ENCODE measurements at regions not wholly inside any gene's neighbourhood (a gene's known extent, or its start where the extent isn't known, plus 50 kb on each side); places are given as distances from the start of the nearest gene placed in this dataset.

- H3K27me3 Mint-ChIP-seq (ENCODE audit: unreplicated experiment), result no peaks in the 10 kb centered on the region
Measured at GRCh38 chr13:65597839-65598818, 1632.0 kb downstream of the PCDH9 start.

GRCh38 chr13:65595916-65596315 is 1634.2 kb downstream of the PCDH9 start:
- no peak for TF ChIP-seq CTCF (IDR thresholded peaks at IDR 0.05)
- Mint-ChIP-seq H3K36me3 (ENCODE audit: unreplicated experiment) (no peaks in the 10 kb centered on the region), H3K4me1 (ENCODE audit: unreplicated experiment) (peaks cover 45% of the 10 kb centered on the region), H3K4me3 (ENCODE audit: unreplicated experiment) (no peak overlapping the region), H3K9me3 (ENCODE audit: unreplicated experiment) (no peaks in the 10 kb centered on the region), H3K27me3 (ENCODE audit: unreplicated experiment) (no peaks in the 10 kb centered on the region), H3K27ac (ENCODE audit: unreplicated experiment) (no peak overlapping the region)
- no peak for DNase-seq (ENCODE audit: extremely low spot score, unreplicated experiment)

More at GRCh38 chr13:65597839-65598818, 1632.0 kb downstream of the PCDH9 start:
- TF ChIP-seq CTCF (IDR thresholded peaks at IDR 0.05), result no peak
- H3K9me3 Mint-ChIP-seq (ENCODE audit: unreplicated experiment), result no peaks in the 10 kb centered on the region
- peaks cover 31% of the 10 kb centered on the region for H3K4me1 Mint-ChIP-seq (ENCODE audit: unreplicated experiment)
- no peak overlapping the region for H3K4me3 Mint-ChIP-seq (ENCODE audit: unreplicated experiment)
- H3K36me3 Mint-ChIP-seq (ENCODE audit: unreplicated experiment), result peaks cover under 1% of the 10 kb centered on the region
- peak overlapping the region; percentile 67 for H3K27ac Mint-ChIP-seq (ENCODE audit: unreplicated experiment)
- DNase-seq (ENCODE audit: extremely low spot score, unreplicated experiment), result no peak

- no peaks in the 10 kb centered on the region for H3K27me3 Mint-ChIP-seq (ENCODE audit: unreplicated experiment)
- peaks cover 45% of the 10 kb centered on the region for H3K4me1 Mint-ChIP-seq (ENCODE audit: unreplicated experiment)
- peak overlapping the region; percentile 31 for H3K27ac Mint-ChIP-seq (ENCODE audit: unreplicated experiment)
- H3K9me3 Mint-ChIP-seq (ENCODE audit: unreplicated experiment), result peaks cover 12% of the 10 kb centered on the region
- H3K36me3 Mint-ChIP-seq (ENCODE audit: unreplicated experiment), result peaks cover 2% of the 10 kb centered on the region
- no peak for TF ChIP-seq CTCF (IDR thresholded peaks at IDR 0.05)
- DNase-seq (ENCODE audit: extremely low spot score, unreplicated experiment), result no peak
- no peak overlapping the region for H3K4me3 Mint-ChIP-seq (ENCODE audit: unreplicated experiment)
Measured at GRCh38 chr13:65594298-65594781, 1635.8 kb downstream of the PCDH9 start.

GRCh38 chr13:65593298-65593874 is 1636.8 kb downstream of the PCDH9 start:
- H3K27me3 Mint-ChIP-seq (ENCODE audit: unreplicated experiment), result no peaks in the 10 kb centered on the region
- H3K27ac Mint-ChIP-seq (ENCODE audit: unreplicated experiment), result peak overlapping the region; percentile 5
- H3K36me3 Mint-ChIP-seq (ENCODE audit: unreplicated experiment), result peaks cover 2% of the 10 kb centered on the region
- H3K4me3 Mint-ChIP-seq (ENCODE audit: unreplicated experiment), result no peak overlapping the region
- no peak for DNase-seq (ENCODE audit: extremely low spot score, unreplicated experiment)
- peaks cover 16% of the 10 kb centered on the region for H3K9me3 Mint-ChIP-seq (ENCODE audit: unreplicated experiment)
- no peak for TF ChIP-seq CTCF (IDR thresholded peaks at IDR 0.05)
- peaks cover 42% of the 10 kb centered on the region for H3K4me1 Mint-ChIP-seq (ENCODE audit: unreplicated experiment)

GRCh38 chr13:65592731-65593130 is 1637.4 kb downstream of the PCDH9 start:
- Mint-ChIP-seq H3K4me1 (ENCODE audit: unreplicated experiment) (peaks cover 36% of the 10 kb centered on the region), H3K9me3 (ENCODE audit: unreplicated experiment) (peaks cover 16% of the 10 kb centered on the region), H3K4me3 (ENCODE audit: unreplicated experiment) (no peak overlapping the region), H3K36me3 (ENCODE audit: unreplicated experiment) (peaks cover 2% of the 10 kb centered on the region), H3K27ac (ENCODE audit: unreplicated experiment) (peak overlapping the region; percentile 5), H3K27me3 (ENCODE audit: unreplicated experiment) (no peaks in the 10 kb centered on the region)
- no peak for DNase-seq (ENCODE audit: extremely low spot score, unreplicated experiment)
- no peak for TF ChIP-seq CTCF (IDR thresholded peaks at IDR 0.05)
